Hepatocyte (in vitro differentiated cells): ENCODE measurements at regions not wholly inside any gene's neighbourhood (a gene's known extent, or its start where the extent isn't known, plus 50 kb on each side); places are given as distances from the start of the nearest gene placed in this dataset.

Source experiments
- DNase-seq: peaks from one replicate; pipeline ENCODE4 v3.0.0-alpha.2; 2016; ENCODE audit warnings: low spot score
- H2AFZ ChIP-seq: fragments of 200-600 bp; sonication (generic); 2 replicates; pipeline ENCODE4 v1.6.0; 2016; ENCODE audit warnings: antibody characterized with exemption, mild to moderate bottlenecking
- H3K27ac ChIP-seq: fragments of 200-600 bp; sonication (generic); 2 replicates; pipeline ENCODE4 v1.5.1; 2016; ENCODE audit warnings: mild to moderate bottlenecking
- H3K27me3 ChIP-seq: fragments of 200-600 bp; sonication (generic); 2 replicates; pipeline ENCODE4 v1.6.1; 2016
- H3K36me3 ChIP-seq: fragments of 200-600 bp; sonication (generic); replicated peaks from 2 replicates; pipeline ENCODE4 v1.5.1; 2016; ENCODE audit warnings: low read depth; ENCODE audit not compliant: insufficient read depth
- H3K4me1 ChIP-seq: fragments of 200-600 bp; sonication (generic); 2 replicates; pipeline ENCODE4 v1.5.1; 2016; ENCODE audit warnings: mild to moderate bottlenecking, moderate library complexity; ENCODE audit not compliant: insufficient read depth
- H3K4me2 ChIP-seq: fragments of 200-600 bp; sonication (generic); 2 replicates; pipeline ENCODE4 v1.6.0; 2016
- H3K4me3 ChIP-seq: fragments of 200-600 bp; sonication (generic); 2 replicates; pipeline ENCODE4 v1.5.1; 2016; ENCODE audit warnings: mild to moderate bottlenecking
- H3K79me2 ChIP-seq: fragments of 200-600 bp; sonication (generic); 2 replicates; pipeline ENCODE4 v1.6.0; 2017; ENCODE audit warnings: mild to moderate bottlenecking
- H3K9me2 ChIP-seq: fragments of 200-600 bp; sonication (generic); replicated peaks from 2 replicates; pipeline ENCODE4 v1.6.0; 2017; ENCODE audit warnings: mild to moderate bottlenecking; ENCODE audit not compliant: insufficient read depth
- H3K9me3 ChIP-seq: fragments of 200-600 bp; sonication (generic); 2 replicates; pipeline ENCODE4 v1.5.1; 2016; ENCODE audit warnings: low read depth, mild to moderate bottlenecking
- H4K20me1 ChIP-seq: fragments of 200-600 bp; sonication (generic); 2 replicates; pipeline ENCODE4 v1.6.0; 2016; ENCODE audit warnings: mild to moderate bottlenecking; ENCODE audit not compliant: insufficient read depth, poor library complexity, severe bottlenecking
- CTCF ChIP-seq: fragments of 200-600 bp; sonication (generic); IDR thresholded peaks from 2 replicates; pipeline ENCODE4 v1.5.1; 2016; ENCODE audit warnings: antibody characterized with exemption, mild to moderate bottlenecking; ENCODE audit not compliant: poor library complexity
- EZH2 ChIP-seq: fragments of 200-600 bp; sonication (generic); IDR thresholded peaks from 2 replicates; pipeline ENCODE4 v1.6.1; 2016; ENCODE audit warnings: antibody characterized with exemption, mild to moderate bottlenecking, borderline replicate concordance
- EZH2phosphoT487 ChIP-seq: fragments of 200-600 bp; sonication (generic); IDR thresholded peaks from one replicate; pipeline ENCODE4 v1.6.1; 2018; ENCODE audit warnings: antibody characterized with exemption, mild to moderate bottlenecking, low read depth, moderate library complexity; ENCODE audit not compliant: unreplicated experiment, severe bottlenecking
- WGBS: methylation state at CpG from one replicate; pipeline ENCODE4 v1.1.6; 2016; ENCODE audit warnings: low lambda C conversion rate; ENCODE audit errors: missing lambda C conversion rate; 5-methylcytosine and 5-hydroxymethylcytosine counted together

- no peak overlapping the region for H3K4me3 ChIP-seq
- no peak overlapping the region for H3K27ac ChIP-seq
- H3K79me2 ChIP-seq = no peaks in the 10 kb centered on the region
- no peaks in the 10 kb centered on the region for H3K36me3 ChIP-seq
- no peaks in the 10 kb centered on the region for H3K9me2 ChIP-seq
- H3K27me3 ChIP-seq = no peaks in the 10 kb centered on the region
- no peak for TF ChIP-seq EZH2phosphoT487
- no peak for TF ChIP-seq CTCF
- no peak for TF ChIP-seq EZH2
- no peaks in the 10 kb centered on the region for H3K4me1 ChIP-seq
- no peak overlapping the region for H3K4me2 ChIP-seq
- DNase-seq = no peak
- H2AFZ ChIP-seq = no peak overlapping the region
- 92% methylated on average over 4 of the region's 4 CpGs for WGBS
- no peaks in the 10 kb centered on the region for H3K9me3 ChIP-seq
- no peaks in the 10 kb centered on the region for H4K20me1 ChIP-seq
Measured at GRCh38 chr6:99192561-99192960, 156.9 kb downstream of the FAXC start.

- no peak overlapping the region for H2AFZ ChIP-seq
- no peak overlapping the region for H3K4me2 ChIP-seq
- 80% methylated on average over 7 of the region's 7 CpGs for WGBS
- H3K9me3 ChIP-seq = no peaks in the 10 kb centered on the region
- H3K27me3 ChIP-seq = no peaks in the 10 kb centered on the region
- H4K20me1 ChIP-seq = no peaks in the 10 kb centered on the region
- TF ChIP-seq CTCF (no peak), EZH2phosphoT487 (no peak), EZH2 (no peak)
- H3K79me2 ChIP-seq = no peaks in the 10 kb centered on the region
- H3K9me2 ChIP-seq = no peaks in the 10 kb centered on the region
- no peak for DNase-seq
- H3K36me3 ChIP-seq = no peaks in the 10 kb centered on the region
- no peak overlapping the region for H3K27ac ChIP-seq
- H3K4me1 ChIP-seq = no peaks in the 10 kb centered on the region
- H3K4me3 ChIP-seq = no peak overlapping the region
Measured at GRCh38 chr6:99189823-99190721, 159.4 kb downstream of the FAXC start.

- no peaks in the 10 kb centered on the region for H3K79me2 ChIP-seq
- H3K4me1 ChIP-seq = no peaks in the 10 kb centered on the region
- WGBS = 78% methylated on average over 2 of the region's 2 CpGs
- no peaks in the 10 kb centered on the region for H3K27me3 ChIP-seq
- no peak overlapping the region for H2AFZ ChIP-seq
- no peak overlapping the region for H3K4me3 ChIP-seq
- no peak for TF ChIP-seq CTCF
- no peak for TF ChIP-seq EZH2phosphoT487
- no peak for TF ChIP-seq EZH2
- no peaks in the 10 kb centered on the region for H4K20me1 ChIP-seq
- no peaks in the 10 kb centered on the region for H3K9me3 ChIP-seq
- H3K36me3 ChIP-seq = no peaks in the 10 kb centered on the region
- no peak overlapping the region for H3K27ac ChIP-seq
- no peaks in the 10 kb centered on the region for H3K9me2 ChIP-seq
- no peak for DNase-seq
- no peak overlapping the region for H3K4me2 ChIP-seq
Measured at GRCh38 chr6:99187429-99187828, 162.0 kb downstream of the FAXC start.
